Suprapubic skin (tissue), 4 donors: ENCODE measurements at regions not wholly inside any gene's neighbourhood (a gene's known extent, or its start where the extent isn't known, plus 50 kb on each side); places are given as distances from the start of the nearest gene placed in this dataset.

Source experiments
- CTCF ChIP-seq, 2 donors: fragments of 200-600 bp in 1 of 2; fragments of 450-650 bp in 1 of 2; sonication (generic) in 1 of 2; IDR thresholded peaks; one replicate each; pipeline ENCODE4 v1.5.1; 2016 to 2019; ENCODE audit warnings: antibody characterized with exemption in 2 of 2, mild to moderate bottlenecking in 1 of 2, moderate library complexity in 1 of 2
- EP300 ChIP-seq: sonication (generic); formaldehyde crosslinking; IDR thresholded peaks from one replicate; pipeline ENCODE4 v1.6.1; 2017; ENCODE audit warnings: antibody characterized with exemption
- POLR2A ChIP-seq, 2 donors: fragments of 450-650 bp; IDR thresholded peaks; one replicate each; pipeline ENCODE4 v1.6.1; 2017; ENCODE audit warnings: antibody characterized with exemption in 2 of 2, mild to moderate bottlenecking in 2 of 2, moderate library complexity in 2 of 2
- POLR2AphosphoS5 ChIP-seq, 3 donors: sonication (generic); formaldehyde crosslinking; IDR thresholded peaks; one replicate each; pipeline ENCODE4 v1.6.1; 2017; ENCODE audit warnings: antibody characterized with exemption in 3 of 3

GRCh38 chr14:36054353-36055051 lies 122.0 kb downstream of the PTCSC3 start:
- TF ChIP-seq CTCF (IDR thresholded peaks at IDR 0.05) (no peak), EP300 (no peak), POLR2A (IDR thresholded peaks at IDR 0.05) (no peak), POLR2AphosphoS5 (IDR thresholded peaks at IDR 0.05) (no peak)
